ENCODE measurements at regions not wholly inside any gene's neighbourhood (a gene's known extent, or its start where the extent isn't known, plus 50 kb on each side); places are given as distances from the start of the nearest gene placed in this dataset.
"Not testable (repeated sequence)": the region's sequence is repeated elsewhere in the genome, so short reads cannot be mapped to it uniquely, and the experiment has no call there.

GRCh38 chr18:78240101-78240500 is 739.5 kb upstream of the SALL3 start:
- no peak for DNase-seq

- DNase-seq: no peak
These were observed 738.9 kb upstream of the SALL3 start for GRCh38 chr18:78240627-78241252.

- no peak for DNase-seq
These were observed 737.9 kb upstream of the SALL3 start for GRCh38 chr18:78241535-78242253.

- DNase-seq: no peak
These were observed 737.4 kb upstream of the SALL3 start for GRCh38 chr18:78242254-78242643.

- DNase-seq: no peak
These were observed 736.8 kb upstream of the SALL3 start for GRCh38 chr18:78242806-78243205.

- DNase-seq: no peak
These were observed 734.8 kb upstream of the SALL3 start for GRCh38 chr18:78244779-78245178.

- DNase-seq: no peak
These were observed 734.2 kb upstream of the SALL3 start for GRCh38 chr18:78245451-78245850.

- no peak for DNase-seq
These were observed 733.6 kb upstream of the SALL3 start for GRCh38 chr18:78246050-78246449.

- no peak for DNase-seq
These were observed 733.0 kb upstream of the SALL3 start for GRCh38 chr18:78246588-78246987.

GRCh38 chr18:78247615-78248289 is 731.9 kb upstream of the SALL3 start:
- no peak for DNase-seq

GRCh38 chr18:78255013-78255412 is 724.6 kb upstream of the SALL3 start:
- no peak for DNase-seq

- no peak for DNase-seq
These were observed 711.2 kb upstream of the SALL3 start for GRCh38 chr18:78268226-78268988.

- no peak for DNase-seq
These were observed 707.8 kb upstream of the SALL3 start for GRCh38 chr18:78271790-78272189.

- DNase-seq: no peak
These were observed 705.7 kb upstream of the SALL3 start for GRCh38 chr18:78273876-78274275.

GRCh38 chr18:78283425-78283824 is 696.2 kb upstream of the SALL3 start:
- not testable (repeated sequence) for DNase-seq

- no peak for DNase-seq
These were observed 686.8 kb upstream of the SALL3 start for GRCh38 chr18:78292618-78293380.

- DNase-seq: no peak
These were observed 686.1 kb upstream of the SALL3 start for GRCh38 chr18:78293540-78293939.

- DNase-seq: no peak
These were observed 685.6 kb upstream of the SALL3 start for GRCh38 chr18:78293940-78294541.

GRCh38 chr18:78295262-78295661 is 684.4 kb upstream of the SALL3 start:
- no peak for DNase-seq

GRCh38 chr18:78296166-78296565 is 683.5 kb upstream of the SALL3 start:
- DNase-seq: no peak

GRCh38 chr18:78297048-78297447 is 682.6 kb upstream of the SALL3 start:
- no peak for DNase-seq

GRCh38 chr18:78303519-78304191 is 676.0 kb upstream of the SALL3 start:
- no peak for DNase-seq

All from fibroblast of skin of right biceps (primary cell).